Kidney epithelial cell (primary cell): ENCODE measurements at regions not wholly inside any gene's neighbourhood (a gene's known extent, or its start where the extent isn't known, plus 50 kb on each side); places are given as distances from the start of the nearest gene placed in this dataset.

ENCODE experiments used
- DNase-seq: peaks from one replicate; pipeline ENCODE4 v3.0.0-alpha.2; 2010; ENCODE audit warnings: low read depth
- H3K27me3 ChIP-seq: 2 replicates; pipeline ENCODE4 v1.6.0; 2011; ENCODE audit warnings: low read length; ENCODE audit not compliant: control insufficient read depth, insufficient read depth
- H3K36me3 ChIP-seq: 2 replicates; pipeline ENCODE4 v1.5.1; 2011; ENCODE audit warnings: low read length; ENCODE audit not compliant: control insufficient read depth, insufficient read depth
- H3K4me3 ChIP-seq: 2 replicates; pipeline ENCODE4 v1.5.1; 2011; ENCODE audit warnings: low read depth, mild to moderate bottlenecking, control low read depth, low read length
- TF ChIP-seq, protein P1 (sequence below): IDR thresholded peaks from 2 replicates; pipeline ENCODE4 v1.5.1; 2011; ENCODE audit warnings: mild to moderate bottlenecking, moderate library complexity, low read length, control low read depth, inconsistent platforms; ENCODE audit not compliant: insufficient read depth, poor library complexity, severe bottlenecking

DNA sequence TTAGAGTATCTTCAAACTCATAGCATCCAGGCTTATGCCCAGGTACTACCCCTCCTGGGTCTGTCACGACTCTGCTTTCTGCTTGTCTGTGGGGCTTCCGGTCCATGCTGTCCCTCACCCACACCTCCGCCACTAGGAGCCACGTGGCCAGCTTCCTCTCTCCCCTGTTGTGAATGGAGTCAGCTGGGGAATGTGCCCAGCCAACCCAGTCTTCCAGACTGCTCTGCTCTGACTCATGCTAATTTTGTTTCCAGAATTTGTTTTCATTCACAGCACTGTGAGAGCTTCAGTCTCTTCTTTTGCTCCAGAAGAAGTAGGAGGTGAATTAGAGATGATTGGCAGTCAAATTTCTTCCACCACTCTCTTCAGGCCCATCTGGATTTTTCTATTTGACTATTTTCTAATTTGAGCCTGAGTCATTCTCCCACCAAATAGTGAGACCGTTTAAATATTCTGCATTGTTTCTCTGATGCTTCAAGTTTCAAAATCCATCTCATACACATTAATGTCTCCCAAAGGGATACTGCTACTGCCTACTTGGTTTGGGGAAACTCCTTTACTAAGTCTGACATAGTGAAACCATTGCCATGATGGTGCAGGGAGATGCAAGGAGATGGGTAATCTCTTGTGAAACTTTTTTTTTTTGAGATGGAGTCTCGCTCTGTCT lies 424.1 kb upstream of the KIF2A start:
- TF ChIP-seq, protein P1, sequence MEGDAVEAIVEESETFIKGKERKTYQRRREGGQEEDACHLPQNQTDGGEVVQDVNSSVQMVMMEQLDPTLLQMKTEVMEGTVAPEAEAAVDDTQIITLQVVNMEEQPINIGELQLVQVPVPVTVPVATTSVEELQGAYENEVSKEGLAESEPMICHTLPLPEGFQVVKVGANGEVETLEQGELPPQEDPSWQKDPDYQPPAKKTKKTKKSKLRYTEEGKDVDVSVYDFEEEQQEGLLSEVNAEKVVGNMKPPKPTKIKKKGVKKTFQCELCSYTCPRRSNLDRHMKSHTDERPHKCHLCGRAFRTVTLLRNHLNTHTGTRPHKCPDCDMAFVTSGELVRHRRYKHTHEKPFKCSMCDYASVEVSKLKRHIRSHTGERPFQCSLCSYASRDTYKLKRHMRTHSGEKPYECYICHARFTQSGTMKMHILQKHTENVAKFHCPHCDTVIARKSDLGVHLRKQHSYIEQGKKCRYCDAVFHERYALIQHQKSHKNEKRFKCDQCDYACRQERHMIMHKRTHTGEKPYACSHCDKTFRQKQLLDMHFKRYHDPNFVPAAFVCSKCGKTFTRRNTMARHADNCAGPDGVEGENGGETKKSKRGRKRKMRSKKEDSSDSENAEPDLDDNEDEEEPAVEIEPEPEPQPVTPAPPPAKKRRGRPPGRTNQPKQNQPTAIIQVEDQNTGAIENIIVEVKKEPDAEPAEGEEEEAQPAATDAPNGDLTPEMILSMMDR = no peak
- Histone ChIP-seq H3K4me3 (no peak overlapping the region), H3K27me3 (no peaks in the 10 kb centered on the region), H3K36me3 (no peaks in the 10 kb centered on the region)
- peak; percentile 54 for DNase-seq

DNA sequence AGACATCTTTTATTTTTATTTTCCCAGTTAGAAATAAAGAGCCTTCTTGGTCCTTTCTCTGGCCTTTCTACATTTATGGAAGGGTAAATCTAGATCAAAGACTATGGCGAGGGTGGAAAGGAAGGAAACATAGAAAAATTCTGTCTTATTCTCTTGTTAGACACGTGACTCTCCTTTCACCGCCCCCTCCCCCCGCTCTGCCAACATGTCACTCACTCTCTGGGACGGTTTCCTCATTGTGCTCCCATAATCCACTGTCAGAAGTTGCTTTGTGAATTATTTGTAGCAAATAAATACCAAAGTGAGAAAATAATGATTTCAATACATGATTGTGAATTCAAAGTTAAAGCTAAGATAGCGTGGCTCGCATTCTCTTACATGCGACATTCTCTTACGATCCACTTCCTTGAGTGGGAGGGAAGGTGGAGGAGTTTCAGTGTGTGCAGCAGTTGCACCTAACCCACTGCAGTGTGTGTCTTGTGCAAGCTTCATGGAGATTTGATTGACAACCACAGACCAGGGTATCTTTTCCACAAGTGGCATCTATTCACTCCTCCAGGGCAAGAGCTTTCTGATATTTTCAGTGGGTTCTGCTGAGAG lies 423.0 kb upstream of the KIF2A start:
- H3K27me3 ChIP-seq = no peaks in the 10 kb centered on the region
- DNase-seq = no peak
- H3K4me3 ChIP-seq = no peak overlapping the region
- H3K36me3 ChIP-seq = no peaks in the 10 kb centered on the region
- TF ChIP-seq, protein P1 = no peak

DNA sequence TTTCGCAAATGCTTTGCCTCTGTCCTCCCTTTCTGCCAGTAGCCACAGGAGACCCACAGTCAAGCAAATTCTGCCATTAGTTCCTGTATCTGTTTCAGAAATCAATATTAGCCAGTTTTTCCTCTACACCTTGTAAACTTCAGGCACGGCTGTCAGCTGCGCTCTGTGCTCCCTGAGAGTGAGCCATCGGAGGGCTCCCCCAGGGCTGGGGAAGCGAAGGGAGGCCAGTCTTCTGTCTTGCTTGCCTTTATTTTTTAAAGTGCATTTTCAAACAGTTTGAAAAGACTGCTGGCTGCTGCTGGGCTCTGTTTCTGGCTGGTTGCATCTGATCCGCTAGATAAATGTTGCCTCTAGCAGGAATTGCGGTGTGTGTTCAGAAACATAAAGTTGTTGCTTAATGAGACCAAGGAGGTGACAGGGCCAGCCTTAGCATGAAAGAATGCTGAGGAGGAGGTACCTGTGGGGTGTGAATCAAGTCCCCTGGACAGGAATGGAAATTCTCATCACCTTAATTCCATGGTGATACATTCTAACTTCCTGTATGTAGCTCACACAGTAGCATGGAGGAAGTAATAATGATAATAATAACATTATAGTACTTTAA lies 421.7 kb upstream of the KIF2A start:
- Histone ChIP-seq H3K4me3 (no peak overlapping the region), H3K27me3 (no peaks in the 10 kb centered on the region), H3K36me3 (no peaks in the 10 kb centered on the region)
- peak; percentile 44 for DNase-seq
- TF ChIP-seq, protein P1 = no peak

DNA sequence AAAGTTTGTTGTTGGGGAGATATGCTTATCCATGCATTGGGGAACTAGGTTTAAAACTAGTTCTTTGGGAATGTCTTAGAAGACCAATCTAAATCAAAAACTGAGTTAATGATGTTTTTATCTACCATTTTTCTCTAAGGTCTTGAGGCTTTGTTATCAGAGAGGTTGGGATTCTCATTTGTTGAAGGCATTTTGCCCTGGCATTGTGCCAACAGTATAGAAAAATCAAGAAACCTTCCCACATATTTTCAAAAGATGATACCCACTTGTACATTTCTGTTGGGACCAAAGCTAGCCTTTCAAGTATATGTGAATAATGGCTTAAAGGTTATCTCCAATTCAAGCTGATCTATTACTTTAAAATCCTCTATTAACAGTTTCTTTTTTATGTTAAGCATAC lies 419.8 kb upstream of the KIF2A start:
- TF ChIP-seq, protein P1 = no peak
- Histone ChIP-seq H3K4me3 (no peak overlapping the region), H3K36me3 (no peaks in the 10 kb centered on the region), H3K27me3 (no peaks in the 10 kb centered on the region)
- DNase-seq = no peak

DNA sequence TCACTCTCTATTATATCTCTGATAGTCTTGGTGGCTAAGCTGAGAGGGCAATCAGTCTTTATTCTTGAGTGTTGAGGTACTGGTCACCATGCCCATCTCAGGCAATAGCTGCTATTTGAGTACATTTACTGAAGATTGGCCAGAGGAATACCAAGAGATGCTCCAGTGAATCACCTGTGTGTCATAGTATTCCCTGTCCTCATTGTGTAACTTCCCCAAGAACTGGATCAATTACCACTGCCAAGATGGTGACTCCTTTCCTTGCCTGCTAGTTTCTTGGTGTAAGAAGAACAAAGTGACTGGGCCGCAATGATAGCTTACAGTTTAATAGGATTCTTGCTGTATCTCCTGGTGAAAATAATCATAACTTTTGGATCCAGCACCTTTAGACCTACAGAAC lies 418.7 kb upstream of the KIF2A start:
- no peak for DNase-seq
- no peaks in the 10 kb centered on the region for H3K36me3 ChIP-seq
- no peaks in the 10 kb centered on the region for H3K27me3 ChIP-seq
- H3K4me3 ChIP-seq = no peak overlapping the region
- TF ChIP-seq, protein P1 = no peak
